KMS-11 (cell line): ENCODE measurements at regions not wholly inside any gene's neighbourhood (a gene's known extent, or its start where the extent isn't known, plus 50 kb on each side); places are given as distances from the start of the nearest gene placed in this dataset.

Experiments
- H2AFZ ChIP-seq: fragments of 200-600 bp; sonication (generic); 2 replicates; pipeline ENCODE4 v1.6.1; 2016; ENCODE audit warnings: antibody characterized with exemption, mixed run types, low read depth
- H3K27ac ChIP-seq: fragments of 200-600 bp; sonication (generic); 2 replicates; pipeline ENCODE4 v1.6.1; 2016; ENCODE audit warnings: mild to moderate bottlenecking, mixed run types
- H3K27me3 ChIP-seq: fragments of 200-600 bp; sonication (generic); 2 replicates; pipeline ENCODE4 v1.6.1; 2017; ENCODE audit warnings: mild to moderate bottlenecking, low read depth, mixed run types, moderate library complexity; ENCODE audit not compliant: insufficient read depth
- H3K36me3 ChIP-seq: fragments of 200-600 bp; sonication (generic); 2 replicates; pipeline ENCODE4 v1.6.1; 2017; ENCODE audit warnings: mild to moderate bottlenecking, mixed run types; ENCODE audit not compliant: insufficient read depth
- H3K4me1 ChIP-seq: fragments of 200-600 bp; sonication (generic); 2 replicates; pipeline ENCODE4 v1.6.1; 2016; ENCODE audit warnings: mild to moderate bottlenecking, low read depth, mixed run types; ENCODE audit not compliant: poor library complexity, severe bottlenecking
- H3K4me2 ChIP-seq: fragments of 200-600 bp; sonication (generic); 2 replicates; pipeline ENCODE4 v1.7.0; 2016; ENCODE audit warnings: mild to moderate bottlenecking, mixed run types
- H3K4me3 ChIP-seq: fragments of 200-600 bp; sonication (generic); IDR thresholded peaks from 2 replicates; pipeline ENCODE4 v1.6.1; 2017; ENCODE audit warnings: low read depth, low read length, mixed read lengths; ENCODE audit not compliant: insufficient read depth
- H3K79me2 ChIP-seq: fragments of 200-600 bp; sonication (generic); 2 replicates; pipeline ENCODE4 v1.6.1; 2016; ENCODE audit warnings: low read depth, mixed run types; ENCODE audit not compliant: insufficient read depth
- H3K9ac ChIP-seq: fragments of 200-600 bp; sonication (generic); 2 replicates; pipeline ENCODE4 v1.6.1; 2016; ENCODE audit warnings: mild to moderate bottlenecking, mixed run types
- H4K20me1 ChIP-seq: fragments of 200-600 bp; sonication (generic); 2 replicates; pipeline ENCODE4 v1.6.1; 2016; ENCODE audit warnings: mild to moderate bottlenecking, mixed run types; ENCODE audit not compliant: insufficient read depth
- CTCF ChIP-seq: fragments of 200-600 bp; sonication (generic); conservative IDR thresholded peaks from 2 replicates; pipeline ENCODE4 v1.6.1; 2017; ENCODE audit warnings: low read depth, mild to moderate bottlenecking, antibody characterized with exemption, low read length, moderate library complexity, mixed read lengths

- H3K79me2 ChIP-seq: no peaks in the 10 kb centered on the region
Observed at GRCh38 chr10:62514079-62514693, 140.0 kb downstream of the ZNF365 start.

GRCh38 chr10:62517252-62517651, 143.1 kb downstream of the ZNF365 start:
- TF ChIP-seq CTCF: no peak
- Histone ChIP-seq H3K4me3 (no peak overlapping the region), H3K4me1 (no peaks in the 10 kb centered on the region), H3K36me3 (no peaks in the 10 kb centered on the region), H3K9ac (no peak overlapping the region), H3K4me2 (no peak overlapping the region), H3K79me2 (no peaks in the 10 kb centered on the region), H3K27me3 (no peaks in the 10 kb centered on the region), H3K27ac (no peak overlapping the region), H4K20me1 (no peaks in the 10 kb centered on the region), H2AFZ (no peak overlapping the region)

More at GRCh38 chr10:62514079-62514693, 140.0 kb downstream of the ZNF365 start:
- no peaks in the 10 kb centered on the region for H3K27me3 ChIP-seq
- no peak overlapping the region for H3K4me2 ChIP-seq
- no peak overlapping the region for H3K27ac ChIP-seq
- H3K36me3 ChIP-seq: no peaks in the 10 kb centered on the region
- no peak overlapping the region for H3K9ac ChIP-seq
- TF ChIP-seq CTCF: no peak
- H2AFZ ChIP-seq: no peak overlapping the region
- H4K20me1 ChIP-seq: no peaks in the 10 kb centered on the region
- H3K4me1 ChIP-seq: peaks cover 7% of the 10 kb centered on the region
- no peak overlapping the region for H3K4me3 ChIP-seq

- H3K27me3 ChIP-seq: no peaks in the 10 kb centered on the region
- H2AFZ ChIP-seq: no peak overlapping the region
- H3K36me3 ChIP-seq: no peaks in the 10 kb centered on the region
- H4K20me1 ChIP-seq: no peaks in the 10 kb centered on the region
- peak overlapping the region; percentile 23; the same call in 1 of the 2 replicates for H3K4me2 ChIP-seq
- peaks cover 26% of the 10 kb centered on the region for H3K4me1 ChIP-seq
- no peak overlapping the region for H3K9ac ChIP-seq
- H3K79me2 ChIP-seq: no peaks in the 10 kb centered on the region
- H3K4me3 ChIP-seq: no peak overlapping the region
- no peak for TF ChIP-seq CTCF
- no peak overlapping the region for H3K27ac ChIP-seq
Observed at GRCh38 chr10:62527019-62527827, 153.1 kb downstream of the ZNF365 start.

GRCh38 chr10:62528441-62528840, 154.3 kb downstream of the ZNF365 start:
- Histone ChIP-seq H4K20me1 (no peaks in the 10 kb centered on the region), H3K4me3 (no peak overlapping the region), H3K4me2 (peak overlapping the region; percentile 23), H3K36me3 (no peaks in the 10 kb centered on the region), H2AFZ (no peak overlapping the region), H3K9ac (no peak overlapping the region), H3K27ac (no peak overlapping the region), H3K27me3 (no peaks in the 10 kb centered on the region), H3K4me1 (peaks cover 26% of the 10 kb centered on the region), H3K79me2 (no peaks in the 10 kb centered on the region)
- TF ChIP-seq CTCF: no peak
